Skin epidermis (tissue), 12 donors: ENCODE measurements at regions not wholly inside any gene's neighbourhood (a gene's known extent, or its start where the extent isn't known, plus 50 kb on each side); places are given as distances from the start of the nearest gene placed in this dataset.
"Not testable (repeated sequence)": the region's sequence is repeated elsewhere in the genome, so short reads cannot be mapped to it uniquely, and the experiment has no call there.

Source experiments
- H3K27ac ChIP-seq, 21 experiments: fragments of 200-600 bp; sonication (generic) in 11 of 21; one replicate each; pipeline ENCODE4 v1.5.0; 2020; ENCODE audit warnings: mild to moderate bottlenecking in 3 of 21, inconsistent platforms in 2 of 21, moderate library complexity in 2 of 21
- H3K4me3 ChIP-seq, 7 experiments: fragments of 200-600 bp; sonication (generic) in 2 of 7; one replicate each; pipeline ENCODE4 v1.5.0; 2020; ENCODE audit warnings: inconsistent platforms in 2 of 7, mild to moderate bottlenecking in 2 of 7, moderate library complexity in 1 of 7

DNA sequence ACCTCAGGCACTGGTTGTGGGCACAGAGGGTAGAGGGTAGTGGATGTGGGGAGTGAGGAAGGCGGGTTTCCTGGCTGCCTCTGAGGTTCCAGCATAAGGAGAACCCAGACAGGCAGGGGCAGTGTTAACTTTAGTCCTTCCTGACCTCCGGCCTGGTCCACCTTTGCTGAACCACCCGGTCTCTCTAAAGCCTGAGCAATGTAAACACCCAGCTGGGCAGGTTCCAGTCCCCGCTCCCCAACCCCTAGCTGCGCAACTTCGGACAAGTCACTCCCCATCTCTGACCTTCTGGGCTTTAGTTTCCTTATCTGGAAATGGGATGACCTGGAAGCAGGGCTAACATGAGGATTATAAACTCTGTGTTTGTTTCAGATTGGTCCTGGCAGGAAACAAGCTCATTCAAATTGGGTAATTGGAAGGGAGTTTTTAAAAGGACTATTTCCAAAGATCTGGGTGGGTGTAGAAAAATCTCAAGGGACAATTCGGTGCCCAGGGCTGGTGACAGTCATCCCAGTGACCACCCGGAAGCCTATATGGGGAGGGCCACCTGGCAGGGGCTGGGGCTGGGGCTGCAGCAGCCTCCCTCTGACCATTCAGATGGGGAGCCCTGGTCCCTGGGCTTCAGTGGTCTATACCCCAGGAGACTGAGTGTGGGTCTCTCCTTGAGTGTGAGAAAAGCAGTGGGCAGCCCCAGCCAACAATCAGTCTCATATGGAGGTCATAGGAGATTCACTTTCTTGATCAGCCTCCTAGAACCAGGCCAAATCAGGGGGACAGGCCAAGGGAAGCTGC lies 108.3 kb upstream of the SYT13 start:
- Histone ChIP-seq H3K27ac (no peak overlapping the region), H3K4me3 (no peak overlapping the region)

GRCh38 chr11:45393826-45394225 lies 107.7 kb upstream of the SYT13 start:
- Histone ChIP-seq H3K27ac (no peak overlapping the region), H3K4me3 (no peak overlapping the region)

DNA sequence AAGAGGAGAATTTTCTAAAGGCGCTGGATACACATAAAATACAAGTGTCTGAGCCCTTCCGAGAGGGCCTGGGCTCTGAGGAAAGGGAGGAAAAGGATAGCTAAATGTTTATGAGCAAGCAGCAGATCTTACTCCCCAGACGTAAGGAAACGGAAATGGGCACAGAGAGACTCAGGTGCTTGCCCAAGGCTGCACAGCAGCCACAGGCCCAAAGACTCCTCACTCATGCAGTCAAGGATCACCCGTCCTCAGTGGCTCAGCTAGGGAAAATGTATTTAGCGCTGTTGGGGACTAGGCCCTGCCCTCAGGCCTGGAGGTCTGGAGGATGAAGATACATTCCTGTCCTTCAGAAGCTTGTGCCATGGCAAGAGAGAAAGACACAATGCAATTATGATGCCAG lies 107.2 kb upstream of the SYT13 start:
- H3K4me3 ChIP-seq: no peak overlapping the region

DNA sequence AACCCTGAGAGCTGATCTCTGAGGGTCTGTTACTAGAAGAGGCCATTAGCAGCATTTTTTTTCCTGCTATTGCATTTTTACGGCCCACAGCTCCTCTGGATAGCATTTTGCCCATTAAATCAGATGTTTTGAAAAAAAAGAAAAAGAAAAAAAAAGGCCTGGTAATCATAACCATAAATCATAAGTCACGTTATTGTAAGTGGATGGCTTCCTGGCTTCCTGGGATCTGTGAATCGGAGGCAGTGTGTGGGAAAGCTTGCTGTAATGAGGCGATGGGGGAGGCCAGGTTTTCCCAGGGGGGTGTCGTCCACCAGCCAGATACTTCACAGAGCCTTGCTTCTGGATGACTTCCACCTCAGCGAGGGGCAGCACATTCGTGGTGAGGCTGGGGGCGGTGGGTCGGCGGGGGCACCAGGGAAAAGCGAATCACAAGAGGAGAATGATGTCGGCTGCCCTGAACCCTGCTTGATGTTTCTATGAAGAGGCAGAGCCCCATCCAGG lies 106.5 kb upstream of the SYT13 start:
- Histone ChIP-seq H3K4me3 (no peak overlapping the region), H3K27ac (no peak overlapping the region)

More for the DNA sequence above, 107.2 kb upstream of the SYT13 start:
- no peak overlapping the region for H3K27ac ChIP-seq

DNA sequence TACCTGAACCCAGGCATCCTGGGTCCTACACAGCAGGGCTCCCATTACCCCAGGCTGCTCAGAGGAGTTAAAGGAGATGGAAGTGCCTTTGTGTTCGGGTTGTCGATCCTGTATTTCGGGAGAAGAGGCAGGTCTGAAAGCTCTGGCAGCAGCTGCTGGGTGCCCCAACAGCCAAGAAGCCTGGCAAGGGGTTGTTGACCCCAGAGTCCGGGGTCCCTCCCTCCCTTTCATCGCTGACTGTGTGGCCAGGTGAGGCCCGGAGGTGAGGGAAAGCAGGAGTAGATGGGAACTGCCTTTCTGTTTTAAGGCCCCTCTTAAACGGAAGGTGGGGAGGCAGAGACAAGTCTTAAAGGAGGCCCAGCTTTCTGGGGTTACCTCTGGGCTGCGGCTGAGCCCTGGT lies 106.0 kb upstream of the SYT13 start:
- Histone ChIP-seq H3K27ac (no peak overlapping the region), H3K4me3 (no peak overlapping the region)

- H3K4me3 ChIP-seq: no peak overlapping the region
- no peak overlapping the region for H3K27ac ChIP-seq
Measured at GRCh38 chr11:45391168-45391850, 105.2 kb upstream of the SYT13 start.

- no peak overlapping the region for H3K27ac ChIP-seq
Measured at GRCh38 chr11:45390407-45390806, 104.3 kb upstream of the SYT13 start.

DNA sequence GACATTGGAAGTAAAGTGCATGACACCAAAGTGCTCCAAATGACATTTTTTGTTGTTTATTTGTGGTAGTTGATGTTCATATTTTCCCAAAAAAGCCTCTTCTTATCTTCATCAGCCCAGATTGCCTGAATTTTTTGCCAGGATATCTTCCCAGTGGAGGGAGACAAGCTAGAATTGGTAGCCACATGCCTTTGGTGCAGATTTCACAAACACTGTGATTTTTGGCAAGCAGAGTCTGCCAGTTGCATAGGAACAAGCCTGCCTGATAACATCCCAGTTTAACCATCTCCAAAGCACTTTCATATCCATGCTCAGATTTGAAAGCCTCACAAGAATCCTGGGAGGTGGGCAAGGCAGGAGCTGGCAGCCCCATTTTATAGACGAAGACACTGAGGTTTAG lies 102.3 kb upstream of the SYT13 start:
- Histone ChIP-seq H3K27ac (no peak overlapping the region), H3K4me3 (no peak overlapping the region)

More at GRCh38 chr11:45390407-45390806, 104.3 kb upstream of the SYT13 start:
- no peak overlapping the region for H3K4me3 ChIP-seq

DNA sequence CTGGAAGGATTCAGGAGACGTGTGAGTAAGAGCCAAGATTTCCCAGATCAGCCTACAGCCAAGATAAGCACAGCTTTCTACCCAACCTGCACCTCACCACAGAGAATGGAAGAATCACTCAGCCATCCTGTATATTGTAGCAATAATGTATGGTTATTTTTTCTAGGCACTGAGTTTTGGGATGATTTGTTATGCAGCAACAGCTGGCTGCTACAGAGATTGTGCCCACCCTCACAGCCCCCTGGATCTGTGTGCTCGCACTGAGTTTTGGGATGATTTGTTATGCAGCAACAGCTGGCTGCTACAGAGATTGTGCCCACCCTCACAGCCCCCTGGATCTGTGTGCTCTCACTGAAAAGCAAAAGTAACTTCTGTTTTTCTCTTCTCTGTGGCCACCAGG lies 101.7 kb upstream of the SYT13 start:
- not testable (repeated sequence) for H3K27ac ChIP-seq, H3K4me3 ChIP-seq

- no peak overlapping the region for H3K27ac ChIP-seq
- no peak overlapping the region for H3K4me3 ChIP-seq
Measured at GRCh38 chr11:45386972-45387371, 100.8 kb upstream of the SYT13 start.

DNA sequence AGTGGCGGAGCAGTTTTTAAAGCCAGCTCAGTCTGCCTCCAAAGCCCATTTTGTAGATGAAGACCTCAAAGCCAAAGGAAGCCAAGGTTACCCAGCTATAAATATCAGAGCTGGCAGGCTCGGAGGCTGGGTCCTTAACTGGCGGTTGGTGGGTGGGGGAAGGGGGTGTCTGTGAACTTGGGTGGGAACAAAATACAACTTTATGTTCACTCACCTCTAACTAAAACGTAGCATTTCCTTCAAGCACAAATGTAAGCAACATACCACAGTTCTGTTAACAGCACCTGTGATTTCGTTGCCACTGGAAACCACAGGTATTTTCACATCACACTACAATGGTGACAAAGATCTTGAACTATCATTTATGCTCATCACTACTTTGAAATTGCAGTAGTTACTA lies 99.7 kb upstream of the SYT13 start:
- Histone ChIP-seq H3K4me3 (no peak overlapping the region), H3K27ac (no peak overlapping the region)

DNA sequence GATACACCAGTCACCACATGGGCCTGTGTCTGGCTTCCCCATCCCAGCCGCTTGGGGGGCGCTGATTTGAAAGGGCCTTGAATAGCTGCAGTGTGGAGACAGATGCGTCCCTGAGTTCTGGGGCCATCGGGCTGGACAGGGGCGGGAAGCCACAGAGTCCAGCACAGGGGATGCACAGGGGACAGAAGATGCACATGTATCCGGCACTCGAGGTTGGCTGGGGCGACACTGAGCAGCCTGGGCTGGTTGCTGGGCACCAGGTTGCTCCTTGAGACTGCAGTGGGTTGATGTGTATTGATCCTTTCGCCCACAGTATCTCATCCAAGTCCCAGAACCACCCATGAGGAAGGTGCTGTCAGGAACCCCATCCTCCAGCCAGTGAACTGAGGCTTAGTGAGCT lies 99.3 kb upstream of the SYT13 start:
- H3K4me3 ChIP-seq: no peak overlapping the region
- H3K27ac ChIP-seq: no peak overlapping the region

DNA sequence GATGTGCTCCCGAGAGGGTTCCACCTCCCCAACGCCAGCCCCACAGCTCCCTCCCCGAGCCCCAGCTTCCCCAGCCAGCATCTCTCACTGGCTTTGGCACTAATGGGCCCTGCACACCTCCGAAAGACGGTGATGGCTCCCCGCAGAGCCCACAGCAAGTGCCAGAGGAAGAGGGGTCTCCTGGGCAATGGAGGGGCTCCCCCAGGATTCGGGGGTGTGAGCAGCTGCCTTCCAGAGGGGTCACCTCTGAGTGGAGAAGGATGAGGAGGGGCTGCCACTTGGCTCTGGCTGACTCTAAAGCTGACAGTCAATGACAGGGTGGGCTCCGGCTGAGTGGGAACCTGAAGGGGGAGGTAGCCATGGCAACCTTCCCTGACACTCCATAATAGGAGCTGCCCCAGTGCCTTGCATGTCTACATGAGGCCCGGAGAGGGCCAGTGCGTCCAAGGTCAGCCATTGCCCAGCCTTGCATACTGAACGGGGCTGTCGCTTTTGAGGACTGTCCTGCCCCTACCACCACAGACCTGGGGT lies 98.6 kb upstream of the SYT13 start:
- no peak overlapping the region for H3K4me3 ChIP-seq
- H3K27ac ChIP-seq: no peak overlapping the region

GRCh38 chr11:45384016-45384415 lies 97.9 kb upstream of the SYT13 start:
- Histone ChIP-seq H3K27ac (no peak overlapping the region), H3K4me3 (no peak overlapping the region)

- H3K4me3 ChIP-seq: no peak overlapping the region
Measured at GRCh38 chr11:45383224-45383623, 97.1 kb upstream of the SYT13 start.

GRCh38 chr11:45382133-45382878 lies 96.2 kb upstream of the SYT13 start:
- H3K27ac ChIP-seq: no peak overlapping the region
- H3K4me3 ChIP-seq: no peak overlapping the region

More at GRCh38 chr11:45383224-45383623, 97.1 kb upstream of the SYT13 start:
- H3K27ac ChIP-seq: no peak overlapping the region

GRCh38 chr11:45379162-45379863 lies 93.2 kb upstream of the SYT13 start:
- Histone ChIP-seq H3K4me3 (no peak overlapping the region), H3K27ac (no peak overlapping the region)

GRCh38 chr11:45378516-45378915 lies 92.4 kb upstream of the SYT13 start:
- no peak overlapping the region for H3K27ac ChIP-seq
- no peak overlapping the region for H3K4me3 ChIP-seq

DNA sequence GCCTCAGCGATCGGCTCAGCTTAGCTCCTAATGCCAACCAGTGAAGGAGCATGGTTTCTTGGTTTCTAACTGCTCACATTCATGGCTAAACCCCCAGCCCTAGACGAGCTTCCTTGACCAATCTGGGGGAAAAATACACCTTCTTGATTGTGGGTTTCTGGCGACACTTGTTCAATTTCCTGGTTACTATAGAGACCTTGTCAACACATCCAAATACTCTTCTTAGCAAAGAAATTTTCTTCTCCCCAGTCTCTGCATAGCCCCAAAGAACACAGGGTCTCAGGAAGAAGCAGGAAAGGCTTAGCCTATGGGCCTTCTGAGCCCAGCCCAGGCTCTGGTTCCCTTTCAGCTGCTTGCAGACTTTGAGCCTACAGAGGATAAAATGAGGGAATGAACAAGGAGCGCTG lies 88.5 kb upstream of the SYT13 start:
- no peak overlapping the region for H3K4me3 ChIP-seq
- H3K27ac ChIP-seq: no peak overlapping the region

GRCh38 chr11:45374130-45374529 lies 88.0 kb upstream of the SYT13 start:
- Histone ChIP-seq H3K4me3 (no peak overlapping the region), H3K27ac (no peak overlapping the region)
